ENCODE measurements at regions not wholly inside any gene's neighbourhood (a gene's known extent, or its start where the extent isn't known, plus 50 kb on each side); places are given as distances from the start of the nearest gene placed in this dataset.

GRCh38 chr18:75799449-75800330 is 372.2 kb upstream of the SMIM21 start:
- no peak overlapping the region for H3K4me3 ChIP-seq
- no peak for DNase-seq (ENCODE audit: extremely low spot score in 2 of 2)
- H3K27ac ChIP-seq, result no peak overlapping the region
- H3K36me3 ChIP-seq, result no peaks in the 10 kb centered on the region
- no peaks in the 10 kb centered on the region for H3K4me1 ChIP-seq
- H3K27me3 ChIP-seq, result no peaks in the 10 kb centered on the region
- TF ChIP-seq POLR2A (IDR thresholded peaks at IDR 0.05), result no peak
- TF ChIP-seq POLR2AphosphoS5 (IDR thresholded peaks at IDR 0.05; ENCODE audit: insufficient read depth in 1 of 2, low read depth in 1 of 2), result no peak
- TF ChIP-seq, protein P1, sequence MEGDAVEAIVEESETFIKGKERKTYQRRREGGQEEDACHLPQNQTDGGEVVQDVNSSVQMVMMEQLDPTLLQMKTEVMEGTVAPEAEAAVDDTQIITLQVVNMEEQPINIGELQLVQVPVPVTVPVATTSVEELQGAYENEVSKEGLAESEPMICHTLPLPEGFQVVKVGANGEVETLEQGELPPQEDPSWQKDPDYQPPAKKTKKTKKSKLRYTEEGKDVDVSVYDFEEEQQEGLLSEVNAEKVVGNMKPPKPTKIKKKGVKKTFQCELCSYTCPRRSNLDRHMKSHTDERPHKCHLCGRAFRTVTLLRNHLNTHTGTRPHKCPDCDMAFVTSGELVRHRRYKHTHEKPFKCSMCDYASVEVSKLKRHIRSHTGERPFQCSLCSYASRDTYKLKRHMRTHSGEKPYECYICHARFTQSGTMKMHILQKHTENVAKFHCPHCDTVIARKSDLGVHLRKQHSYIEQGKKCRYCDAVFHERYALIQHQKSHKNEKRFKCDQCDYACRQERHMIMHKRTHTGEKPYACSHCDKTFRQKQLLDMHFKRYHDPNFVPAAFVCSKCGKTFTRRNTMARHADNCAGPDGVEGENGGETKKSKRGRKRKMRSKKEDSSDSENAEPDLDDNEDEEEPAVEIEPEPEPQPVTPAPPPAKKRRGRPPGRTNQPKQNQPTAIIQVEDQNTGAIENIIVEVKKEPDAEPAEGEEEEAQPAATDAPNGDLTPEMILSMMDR (IDR thresholded peaks at IDR 0.05), result no peak
- no peaks in the 10 kb centered on the region for H3K9me3 ChIP-seq
- intact Hi-C loops (cut with DNase I), result no loop called here

- TF ChIP-seq, protein P1 (IDR thresholded peaks at IDR 0.05), result no peak
- TF ChIP-seq POLR2AphosphoS5 (IDR thresholded peaks at IDR 0.05; ENCODE audit: insufficient read depth in 1 of 2, low read depth in 1 of 2), result no peak
- TF ChIP-seq POLR2A (IDR thresholded peaks at IDR 0.05), result no peak
- no peaks in the 10 kb centered on the region for H3K27me3 ChIP-seq
- H3K4me1 ChIP-seq, result no peaks in the 10 kb centered on the region
- H3K27ac ChIP-seq, result no peak overlapping the region
- H3K36me3 ChIP-seq, result no peaks in the 10 kb centered on the region
- H3K4me3 ChIP-seq, result no peak overlapping the region
- intact Hi-C loops (cut with DNase I), result no loop called here
- no peak for DNase-seq (ENCODE audit: extremely low spot score in 2 of 2)
- H3K9me3 ChIP-seq, result no peaks in the 10 kb centered on the region
These were observed 369.5 kb upstream of the SMIM21 start for GRCh38 chr18:75797046-75797445.

- no peaks in the 10 kb centered on the region for H3K9me3 ChIP-seq
- intact Hi-C loops (cut with DNase I), result no loop called here
- DNase-seq (ENCODE audit: extremely low spot score in 2 of 2), result no peak
- H3K4me3 ChIP-seq, result no peak overlapping the region
- H3K4me1 ChIP-seq, result no peaks in the 10 kb centered on the region
- H3K36me3 ChIP-seq, result no peaks in the 10 kb centered on the region
- TF ChIP-seq POLR2AphosphoS5 (IDR thresholded peaks at IDR 0.05; ENCODE audit: insufficient read depth in 1 of 2, low read depth in 1 of 2), result no peak
- TF ChIP-seq, protein P1 (IDR thresholded peaks at IDR 0.05), result no peak
- TF ChIP-seq POLR2A (IDR thresholded peaks at IDR 0.05), result no peak
- no peak overlapping the region for H3K27ac ChIP-seq
- no peaks in the 10 kb centered on the region for H3K27me3 ChIP-seq
These were observed 363.3 kb upstream of the SMIM21 start for GRCh38 chr18:75790796-75791195.

GRCh38 chr18:75790111-75790510 is 362.6 kb upstream of the SMIM21 start:
- DNase-seq (ENCODE audit: extremely low spot score in 2 of 2), result no peak
- Histone ChIP-seq H3K4me1 (no peaks in the 10 kb centered on the region), H3K4me3 (no peak overlapping the region), H3K9me3 (no peaks in the 10 kb centered on the region), H3K27me3 (no peaks in the 10 kb centered on the region), H3K36me3 (no peaks in the 10 kb centered on the region), H3K27ac (no peak overlapping the region)
- no peak for TF ChIP-seq POLR2AphosphoS5 (IDR thresholded peaks at IDR 0.05; ENCODE audit: insufficient read depth in 1 of 2, low read depth in 1 of 2)
- TF ChIP-seq, protein P1 (IDR thresholded peaks at IDR 0.05), result no peak
- no peak for TF ChIP-seq POLR2A (IDR thresholded peaks at IDR 0.05)
- intact Hi-C loops (cut with DNase I), result no loop called here

GRCh38 chr18:75785834-75786233 is 358.3 kb upstream of the SMIM21 start:
- no peaks in the 10 kb centered on the region for H3K27me3 ChIP-seq
- no peak overlapping the region for H3K4me3 ChIP-seq
- no peaks in the 10 kb centered on the region for H3K36me3 ChIP-seq
- H3K27ac ChIP-seq, result no peak overlapping the region
- no peaks in the 10 kb centered on the region for H3K4me1 ChIP-seq
- no peaks in the 10 kb centered on the region for H3K9me3 ChIP-seq
- intact Hi-C loops (cut with DNase I), result no loop called here
- TF ChIP-seq POLR2A (IDR thresholded peaks at IDR 0.05), result no peak
- TF ChIP-seq POLR2AphosphoS5 (IDR thresholded peaks at IDR 0.05; ENCODE audit: insufficient read depth in 1 of 2, low read depth in 1 of 2), result no peak
- TF ChIP-seq, protein P1 (IDR thresholded peaks at IDR 0.05), result no peak
- DNase-seq (ENCODE audit: extremely low spot score in 2 of 2), result no peak
